Endothelial cell of umbilical vein (primary cell): ENCODE measurements at regions not wholly inside any gene's neighbourhood (a gene's known extent, or its start where the extent isn't known, plus 50 kb on each side); places are given as distances from the start of the nearest gene placed in this dataset.

Source experiments
- BruUV-seq: library from RNA; stranded (reverse); fragments of 400-500 nt; replicated peaks from 2 replicates; lab custom pipeline; 2021; lab: Mats Ljungman, UMichigan
- CTCF ChIA-PET: fragments of 300-600, 350-600 bp; sonication (Branson Sonifier 250); formaldehyde crosslinking; loops from one replicate; lab custom pipeline; 2021; ENCODE audit warnings: antibody characterized with exemption, inconsistent platforms; lab: Charles Lee
- POLR2A ChIA-PET: fragments of 300-600, 350-600 bp; sonication (Branson Sonifier 250); formaldehyde crosslinking; loops from one replicate; lab custom pipeline; 2021; ENCODE audit warnings: antibody characterized with exemption, inconsistent platforms; lab: Charles Lee
- DNase-seq: peaks from one replicate; pipeline ENCODE4 v3.0.0-alpha.2; 2011; ENCODE audit warnings: low read depth, low spot score
- FAIRE-seq: peaks from 2 replicates; lab custom pipeline; 2011; peaks lifted over from hg19 to GRCh38; lab: Jason Lieb, UNC
- H2AFZ ChIP-seq: 2 replicates; pipeline ENCODE4 v1.6.0; 2012; ENCODE audit warnings: low read depth, low read length, control low read depth, inconsistent platforms
- H3K27ac ChIP-seq: 2 replicates; pipeline ENCODE4 v1.5.1; 2011; ENCODE audit warnings: low read depth, mild to moderate bottlenecking, control low read depth, low read length, moderate library complexity; ENCODE audit not compliant: insufficient read depth
- H3K27me3 ChIP-seq, 2 experiments: 2 replicates each; pipeline versions ENCODE4 v1.6.0 to v1.6.1; 2011; ENCODE audit warnings: low read length in 2 of 2, mixed read lengths in 1 of 2; ENCODE audit not compliant: control insufficient read depth in 2 of 2, insufficient read depth in 2 of 2
- H3K36me3 ChIP-seq, 2 experiments: 2 replicates in 1 of 2; 3 replicates in 1 of 2; pipeline ENCODE4 v1.5.1; 2011; ENCODE audit warnings: low read length in 2 of 2, mild to moderate bottlenecking in 1 of 2, moderate library complexity in 1 of 2; ENCODE audit not compliant: control insufficient read depth in 2 of 2, insufficient read depth in 2 of 2; ENCODE audit errors: extremely low read depth in 1 of 2
- H3K4me1 ChIP-seq: 3 replicates; pipeline ENCODE4 v1.5.1; 2011; ENCODE audit warnings: mild to moderate bottlenecking, low read length; ENCODE audit not compliant: control insufficient read depth, insufficient read depth; ENCODE audit errors: extremely low read depth
- H3K4me2 ChIP-seq: 2 replicates; pipeline ENCODE4 v1.6.1; 2011; ENCODE audit warnings: low read length, control low read depth, mixed read lengths; ENCODE audit not compliant: insufficient read depth
- H3K4me3 ChIP-seq, 3 experiments: fragments of 200-600 bp in 1 of 3; sonication (generic), shearing (Covaris generic) in 1 of 3; replicated peaks in 1 of 3; 2 replicates each; pipeline ENCODE4 v1.5.1; 2011 to 2016; ENCODE audit warnings: control low read depth in 3 of 3, low read length in 3 of 3, mild to moderate bottlenecking in 2 of 3, inconsistent platforms in 1 of 3, low read depth in 1 of 3, moderate library complexity in 1 of 3; ENCODE audit not compliant: insufficient read depth in 1 of 3
- H3K79me2 ChIP-seq: 2 replicates; pipeline ENCODE4 v1.6.0; 2012; ENCODE audit warnings: low read length, inconsistent platforms; ENCODE audit not compliant: control insufficient read depth, insufficient read depth
- H3K9ac ChIP-seq: replicated peaks from 2 replicates; pipeline ENCODE3; 2011; ENCODE audit warnings: low read length, control low read depth; ENCODE audit not compliant: insufficient read depth; ENCODE audit errors: extremely low read depth
- H3K9me1 ChIP-seq: replicated peaks from 3 replicates; pipeline ENCODE4 v1.6.0; 2011; ENCODE audit warnings: mild to moderate bottlenecking, low read length; ENCODE audit not compliant: control insufficient read depth, insufficient read depth; ENCODE audit errors: extremely low read depth
- H3K9me3 ChIP-seq: replicated peaks from 2 replicates; pipeline ENCODE4 v1.5.1; 2012; ENCODE audit warnings: low read length, inconsistent platforms; ENCODE audit not compliant: control insufficient read depth, insufficient read depth
- H4K20me1 ChIP-seq: replicated peaks from 2 replicates; pipeline ENCODE3; 2011; ENCODE audit warnings: mild to moderate bottlenecking, low read length; ENCODE audit not compliant: control insufficient read depth, insufficient read depth; ENCODE audit errors: extremely low read depth
- EZH2 ChIP-seq: IDR thresholded peaks from 2 replicates; pipeline ENCODE4 v1.6.1; 2012; ENCODE audit warnings: borderline replicate concordance, low read depth, mild to moderate bottlenecking, moderate library complexity, low read length, inconsistent platforms; ENCODE audit not compliant: severe bottlenecking
- FOS ChIP-seq: IDR thresholded peaks from 2 replicates; pipeline ENCODE4 v1.6.1; 2011; ENCODE audit warnings: mild to moderate bottlenecking, low read length, moderate library complexity, borderline replicate concordance; ENCODE audit not compliant: insufficient read depth
- GATA2 ChIP-seq: IDR thresholded peaks from 2 replicates; pipeline ENCODE4 v1.7.0; 2011; ENCODE audit warnings: low read depth, mild to moderate bottlenecking, moderate library complexity, mixed read lengths, low read length; ENCODE audit not compliant: insufficient read length, insufficient read depth
- JUN ChIP-seq: IDR thresholded peaks from 2 replicates; pipeline ENCODE4 v1.6.1; 2011; ENCODE audit warnings: borderline replicate concordance, low read depth; ENCODE audit not compliant: insufficient read length, insufficient read depth
- MYC ChIP-seq: IDR thresholded peaks from one replicate; pipeline ENCODE4 v1.6.1; 2011; ENCODE audit warnings: mild to moderate bottlenecking, low read depth, low read length
- POLR2A ChIP-seq: IDR thresholded peaks from 2 replicates; pipeline ENCODE4 v1.6.1; 2012; ENCODE audit warnings: low read depth, mild to moderate bottlenecking, control low read depth, low read length
- POLR2AphosphoS5 ChIP-seq: IDR thresholded peaks from 2 replicates; pipeline ENCODE4 v1.6.1; 2012; ENCODE audit warnings: low read depth, mild to moderate bottlenecking, control low read depth, low read length, moderate library complexity; ENCODE audit not compliant: insufficient read depth
- dilution Hi-C: fragments of 300-500 bp; cut with MboI; formaldehyde crosslinking; loops from one replicate; pipeline ENCODE4 v1.15.0; 2019; ENCODE audit warnings: low sequenced_read_pairs; ENCODE audit not compliant: extremely low pct_ligation_motif_present
- intact Hi-C: fragments of 100-400 bp; cut with micrococcal nuclease; formaldehyde crosslinking; loops from one replicate; pipeline ENCODE4 v1.10.0; 2022
- TF ChIP-seq, protein P1 (sequence below): IDR thresholded peaks from 2 replicates; pipeline ENCODE4 v1.6.1; 2011; ENCODE audit not compliant: insufficient read depth, insufficient read length
- TF ChIP-seq, protein P2 (sequence below), 2 donors: IDR thresholded peaks; 1 replicate in 1 of 2; 2 replicates in 1 of 2; pipeline ENCODE4 v1.5.1; 2011; ENCODE audit warnings: low read length in 2 of 2, mild to moderate bottlenecking in 2 of 2, moderate library complexity in 2 of 2, control low read depth in 1 of 2, inconsistent platforms in 1 of 2, low read depth in 1 of 2; ENCODE audit not compliant: insufficient read depth in 1 of 2; ENCODE audit errors: extremely low read depth in 1 of 2

DNA sequence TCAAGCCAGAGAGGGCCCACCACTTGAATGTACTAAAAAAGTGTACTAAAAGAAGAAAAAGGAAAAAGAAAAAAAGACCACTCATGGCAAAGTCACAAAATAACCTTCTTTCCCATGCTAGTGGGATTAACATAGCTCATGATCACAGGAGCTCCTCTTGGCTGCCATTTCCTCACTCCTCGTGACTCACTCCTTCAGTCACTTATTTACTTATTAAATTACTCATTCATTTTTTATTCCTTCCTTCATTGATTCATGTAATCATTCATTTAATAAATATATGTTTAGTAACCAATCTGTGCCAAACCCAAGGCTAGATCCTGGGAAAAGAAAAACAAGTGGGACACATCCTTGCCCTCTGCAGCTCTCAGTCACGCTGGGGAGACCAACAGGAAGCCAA lies 300.5 kb downstream of the INSIG2 start:
- Histone ChIP-seq H3K4me3 (no peak overlapping the region), H3K9me1 (no peaks in the 10 kb centered on the region), H3K9me3 (no peaks in the 10 kb centered on the region), H3K79me2 (no peaks in the 10 kb centered on the region), H3K36me3 (no peaks in the 10 kb centered on the region), H3K27me3 (no peaks in the 10 kb centered on the region), H3K4me1 (no peaks in the 10 kb centered on the region), H3K27ac (no peak overlapping the region), H3K4me2 (no peak overlapping the region), H3K9ac (no peak overlapping the region), H2AFZ (no peak overlapping the region), H4K20me1 (no peaks in the 10 kb centered on the region)
- dilution Hi-C loops = no loop called here
- no TSS peak for BruUV-seq
- FAIRE-seq = no peak
- ChIA-PET POLR2A (no interaction called here), CTCF (no interaction called here)
- TF ChIP-seq FOS (no peak), GATA2 (no peak), POLR2A (no peak), MYC (no peak), EZH2 (no peak), JUN (no peak), POLR2AphosphoS5 (no peak)
- TF ChIP-seq, protein P1, sequence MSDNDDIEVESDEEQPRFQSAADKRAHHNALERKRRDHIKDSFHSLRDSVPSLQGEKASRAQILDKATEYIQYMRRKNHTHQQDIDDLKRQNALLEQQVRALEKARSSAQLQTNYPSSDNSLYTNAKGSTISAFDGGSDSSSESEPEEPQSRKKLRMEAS = no peak
- TF ChIP-seq, protein P2, sequence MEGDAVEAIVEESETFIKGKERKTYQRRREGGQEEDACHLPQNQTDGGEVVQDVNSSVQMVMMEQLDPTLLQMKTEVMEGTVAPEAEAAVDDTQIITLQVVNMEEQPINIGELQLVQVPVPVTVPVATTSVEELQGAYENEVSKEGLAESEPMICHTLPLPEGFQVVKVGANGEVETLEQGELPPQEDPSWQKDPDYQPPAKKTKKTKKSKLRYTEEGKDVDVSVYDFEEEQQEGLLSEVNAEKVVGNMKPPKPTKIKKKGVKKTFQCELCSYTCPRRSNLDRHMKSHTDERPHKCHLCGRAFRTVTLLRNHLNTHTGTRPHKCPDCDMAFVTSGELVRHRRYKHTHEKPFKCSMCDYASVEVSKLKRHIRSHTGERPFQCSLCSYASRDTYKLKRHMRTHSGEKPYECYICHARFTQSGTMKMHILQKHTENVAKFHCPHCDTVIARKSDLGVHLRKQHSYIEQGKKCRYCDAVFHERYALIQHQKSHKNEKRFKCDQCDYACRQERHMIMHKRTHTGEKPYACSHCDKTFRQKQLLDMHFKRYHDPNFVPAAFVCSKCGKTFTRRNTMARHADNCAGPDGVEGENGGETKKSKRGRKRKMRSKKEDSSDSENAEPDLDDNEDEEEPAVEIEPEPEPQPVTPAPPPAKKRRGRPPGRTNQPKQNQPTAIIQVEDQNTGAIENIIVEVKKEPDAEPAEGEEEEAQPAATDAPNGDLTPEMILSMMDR (IDR thresholded peaks at IDR 0.05; ENCODE audit: extremely low read depth in 1 of 2, insufficient read depth in 1 of 2, low read depth in 1 of 2, low read length in 2 of 2) = no peak
- intact Hi-C loops = no loop called here
- no peak for DNase-seq
